Thyroid gland (tissue), 4 donors: ENCODE measurements at regions not wholly inside any gene's neighbourhood (a gene's known extent, or its start where the extent isn't known, plus 50 kb on each side); places are given as distances from the start of the nearest gene placed in this dataset.

ENCODE experiments used
- POLR2A ChIP-seq, 2 donors: fragments of 450-650 bp; IDR thresholded peaks; one replicate each; pipeline ENCODE4 v1.6.1; 2017; ENCODE audit warnings: antibody characterized with exemption in 2 of 2, mild to moderate bottlenecking in 2 of 2, moderate library complexity in 1 of 2
- TF ChIP-seq, protein P1 (sequence below), 6 experiments: fragments of 200-600 bp in 3 of 6; fragments of 450-650 bp in 3 of 6; sonication (generic) in 3 of 6; IDR thresholded peaks; one replicate each; pipeline ENCODE4 v1.5.1; 2016 to 2019; ENCODE audit warnings: antibody characterized with exemption in 6 of 6, mild to moderate bottlenecking in 2 of 6, inconsistent platforms in 1 of 6, moderate library complexity in 1 of 6

DNA sequence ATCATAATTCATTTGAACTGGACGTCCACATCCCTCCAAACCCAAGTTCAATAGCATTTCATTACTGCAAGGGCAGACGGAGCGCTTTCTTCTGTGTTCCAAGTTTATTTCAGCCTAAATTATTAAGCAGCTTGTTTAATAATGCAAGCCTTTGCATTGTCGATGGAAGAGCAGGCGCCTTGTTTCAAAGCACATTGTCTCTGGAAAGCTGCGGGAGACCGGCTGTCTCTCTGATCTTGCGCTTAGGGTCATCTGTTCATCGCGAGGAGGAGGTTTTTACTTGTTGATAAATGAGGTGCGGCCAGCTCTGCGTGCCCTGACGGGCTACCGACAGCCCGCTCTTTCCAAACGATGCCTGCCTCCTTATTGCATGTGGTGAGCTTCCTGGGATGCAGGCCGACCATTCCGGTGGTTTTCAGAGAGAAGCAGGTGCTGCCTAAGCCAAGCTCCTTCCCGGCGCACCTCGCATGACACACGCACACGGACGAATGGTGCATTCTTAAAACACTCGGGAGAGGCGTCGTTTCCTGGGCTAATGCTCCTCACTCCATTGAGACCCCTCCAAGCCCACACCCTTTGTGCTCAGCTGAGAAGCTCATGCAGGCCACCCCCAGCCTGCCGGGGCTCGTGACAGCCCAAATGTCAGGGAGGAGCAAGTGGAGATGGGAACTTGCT, 456.9 kb downstream of the BRD1 start:
- TF ChIP-seq, protein P1, sequence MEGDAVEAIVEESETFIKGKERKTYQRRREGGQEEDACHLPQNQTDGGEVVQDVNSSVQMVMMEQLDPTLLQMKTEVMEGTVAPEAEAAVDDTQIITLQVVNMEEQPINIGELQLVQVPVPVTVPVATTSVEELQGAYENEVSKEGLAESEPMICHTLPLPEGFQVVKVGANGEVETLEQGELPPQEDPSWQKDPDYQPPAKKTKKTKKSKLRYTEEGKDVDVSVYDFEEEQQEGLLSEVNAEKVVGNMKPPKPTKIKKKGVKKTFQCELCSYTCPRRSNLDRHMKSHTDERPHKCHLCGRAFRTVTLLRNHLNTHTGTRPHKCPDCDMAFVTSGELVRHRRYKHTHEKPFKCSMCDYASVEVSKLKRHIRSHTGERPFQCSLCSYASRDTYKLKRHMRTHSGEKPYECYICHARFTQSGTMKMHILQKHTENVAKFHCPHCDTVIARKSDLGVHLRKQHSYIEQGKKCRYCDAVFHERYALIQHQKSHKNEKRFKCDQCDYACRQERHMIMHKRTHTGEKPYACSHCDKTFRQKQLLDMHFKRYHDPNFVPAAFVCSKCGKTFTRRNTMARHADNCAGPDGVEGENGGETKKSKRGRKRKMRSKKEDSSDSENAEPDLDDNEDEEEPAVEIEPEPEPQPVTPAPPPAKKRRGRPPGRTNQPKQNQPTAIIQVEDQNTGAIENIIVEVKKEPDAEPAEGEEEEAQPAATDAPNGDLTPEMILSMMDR (IDR thresholded peaks at IDR 0.05): no peak
- no peak for TF ChIP-seq POLR2A (IDR thresholded peaks at IDR 0.05)
